HG02884 (cell line): ENCODE measurements at regions not wholly inside any gene's neighbourhood (a gene's known extent, or its start where the extent isn't known, plus 50 kb on each side); places are given as distances from the start of the nearest gene placed in this dataset.
"Not testable (repeated sequence)": the region's sequence is repeated elsewhere in the genome, so short reads cannot be mapped to it uniquely, and the experiment has no call there.

Source experiments
- ATAC-seq: cut with Tn5 transposase; IDR thresholded peaks from one replicate; pipeline ENCODE4 v1.9.1; 2021; ENCODE audit warnings: mild to moderate bottlenecking, moderate library complexity; ENCODE audit not compliant: unreplicated experiment

DNA sequence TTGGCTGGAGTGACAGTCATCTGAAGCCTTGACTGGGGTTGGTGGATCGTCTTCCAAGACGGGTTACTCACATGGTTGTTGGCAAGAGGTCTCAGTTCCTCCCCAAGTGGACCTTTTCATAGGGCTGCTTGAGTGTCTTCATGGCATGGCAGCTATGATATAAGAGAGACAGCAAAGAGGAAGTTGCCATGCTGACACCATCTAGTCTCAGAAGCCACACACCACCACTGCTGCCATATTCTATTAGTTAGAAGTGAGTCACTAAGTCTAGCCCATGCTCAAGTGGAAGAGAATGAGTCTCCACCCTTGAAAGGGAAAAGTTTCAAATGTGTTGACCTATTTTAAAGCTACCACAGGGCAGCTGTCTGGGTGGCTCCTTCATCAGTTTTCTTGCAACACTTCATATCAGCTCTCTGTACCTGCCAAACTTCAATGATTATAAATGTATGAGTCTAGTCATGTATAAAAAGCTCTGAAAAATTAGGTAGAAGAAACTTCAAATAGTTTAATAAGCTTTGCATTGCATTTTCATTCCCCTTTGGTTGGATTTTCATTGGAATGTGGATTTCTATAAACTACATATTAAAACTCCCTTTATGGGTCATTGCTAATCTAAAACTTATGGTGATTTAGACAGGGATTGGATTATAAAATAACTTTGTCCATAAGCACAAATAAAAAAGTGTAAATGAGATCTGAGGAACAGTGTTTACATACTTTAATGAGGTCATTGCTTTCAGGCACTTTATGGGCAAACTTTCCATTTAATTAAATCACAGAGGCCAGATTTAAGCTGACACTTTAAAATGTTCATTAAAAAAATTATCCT is 68.0 kb upstream of the ATXN3L start:
- no peak for ATAC-seq

GRCh38 chrX:13386636-13387035 is 66.8 kb upstream of the ATXN3L start:
- no peak for ATAC-seq

DNA sequence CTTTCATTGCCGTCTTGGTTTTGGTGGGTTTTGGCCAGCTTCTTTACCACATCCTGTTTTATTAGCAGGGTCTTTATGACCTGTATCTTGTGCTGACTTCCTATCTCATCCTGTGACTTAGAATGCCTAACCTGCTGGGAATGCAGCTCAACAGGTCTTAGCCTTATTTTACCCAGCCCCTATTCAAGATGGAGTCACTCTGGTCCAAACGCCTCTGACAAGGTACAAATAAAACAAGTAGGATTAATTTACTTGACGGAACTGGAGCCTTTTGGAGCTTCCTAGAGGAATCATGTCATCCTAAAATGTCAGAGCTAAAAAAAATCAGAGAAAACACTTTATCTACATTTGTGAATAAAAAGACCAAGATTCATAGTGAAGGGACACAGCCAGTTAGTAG is 66.2 kb upstream of the ATXN3L start:
- ATAC-seq = no peak

GRCh38 chrX:13383907-13384306 is 64.1 kb upstream of the ATXN3L start:
- no peak for ATAC-seq

DNA sequence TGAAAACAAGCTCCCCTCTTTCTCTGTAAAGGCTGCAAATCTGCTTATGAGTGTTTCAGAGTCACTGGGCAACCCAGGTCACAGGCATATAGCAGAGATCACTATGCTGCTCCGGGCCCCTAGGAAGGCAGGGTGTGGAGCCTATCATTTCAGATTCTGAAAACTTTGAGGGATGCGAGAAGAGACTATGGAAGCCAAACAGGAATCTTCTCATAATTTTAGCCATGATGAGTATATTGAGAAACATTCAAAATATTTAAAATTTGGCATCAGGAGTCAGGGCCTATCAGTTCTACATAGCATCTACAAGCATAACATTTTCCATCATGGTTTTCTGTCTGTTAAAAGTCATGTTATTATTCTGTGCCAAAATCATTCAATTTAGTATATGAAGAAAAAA is 61.7 kb upstream of the ATXN3L start:
- ATAC-seq = no peak

GRCh38 chrX:13380211-13380610 is 60.4 kb upstream of the ATXN3L start:
- no peak for ATAC-seq

- ATAC-seq = not testable (repeated sequence)
Observed at GRCh38 chrX:13378562-13379518, 59.0 kb upstream of the ATXN3L start.

- no peak for ATAC-seq
Observed at GRCh38 chrX:13377550-13377934, 57.7 kb upstream of the ATXN3L start.

DNA sequence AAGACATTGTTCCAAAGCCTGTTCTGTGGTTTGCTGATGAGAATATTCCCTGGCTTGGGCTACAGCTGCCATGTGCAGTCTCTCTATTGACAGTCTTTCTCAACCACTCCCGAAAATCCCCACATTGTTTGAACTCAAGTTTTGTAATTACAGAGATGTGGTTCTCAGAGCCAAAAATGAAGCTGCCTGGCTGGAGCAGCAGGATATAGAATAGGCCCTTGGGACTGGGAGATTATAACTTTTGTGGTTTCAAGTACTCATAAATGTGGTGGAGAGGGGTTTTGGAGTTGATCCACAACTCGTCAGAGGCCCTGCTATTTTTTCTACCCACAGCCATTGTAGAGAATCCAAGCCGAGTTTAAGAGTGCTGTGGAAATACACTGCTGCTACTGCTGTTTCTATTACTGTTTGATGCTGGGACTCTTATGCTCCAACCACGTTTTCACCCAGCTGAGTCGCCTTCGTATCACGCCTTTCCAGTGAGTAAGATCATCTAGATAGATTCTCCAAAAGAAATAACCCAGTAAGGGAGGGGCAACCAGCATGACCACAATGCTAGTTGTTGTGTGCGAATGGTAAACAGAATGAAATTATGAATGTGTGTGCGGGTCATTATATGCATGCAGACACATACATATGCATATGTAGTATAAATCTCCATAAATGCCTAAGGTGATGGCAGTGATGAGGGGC is 57.1 kb upstream of the ATXN3L start:
- ATAC-seq = no peak

- ATAC-seq = not testable (repeated sequence)
Observed at GRCh38 chrX:13375596-13375995, 55.7 kb upstream of the ATXN3L start.

- ATAC-seq = no peak
Observed at GRCh38 chrX:13374364-13374763, 54.5 kb upstream of the ATXN3L start.

DNA sequence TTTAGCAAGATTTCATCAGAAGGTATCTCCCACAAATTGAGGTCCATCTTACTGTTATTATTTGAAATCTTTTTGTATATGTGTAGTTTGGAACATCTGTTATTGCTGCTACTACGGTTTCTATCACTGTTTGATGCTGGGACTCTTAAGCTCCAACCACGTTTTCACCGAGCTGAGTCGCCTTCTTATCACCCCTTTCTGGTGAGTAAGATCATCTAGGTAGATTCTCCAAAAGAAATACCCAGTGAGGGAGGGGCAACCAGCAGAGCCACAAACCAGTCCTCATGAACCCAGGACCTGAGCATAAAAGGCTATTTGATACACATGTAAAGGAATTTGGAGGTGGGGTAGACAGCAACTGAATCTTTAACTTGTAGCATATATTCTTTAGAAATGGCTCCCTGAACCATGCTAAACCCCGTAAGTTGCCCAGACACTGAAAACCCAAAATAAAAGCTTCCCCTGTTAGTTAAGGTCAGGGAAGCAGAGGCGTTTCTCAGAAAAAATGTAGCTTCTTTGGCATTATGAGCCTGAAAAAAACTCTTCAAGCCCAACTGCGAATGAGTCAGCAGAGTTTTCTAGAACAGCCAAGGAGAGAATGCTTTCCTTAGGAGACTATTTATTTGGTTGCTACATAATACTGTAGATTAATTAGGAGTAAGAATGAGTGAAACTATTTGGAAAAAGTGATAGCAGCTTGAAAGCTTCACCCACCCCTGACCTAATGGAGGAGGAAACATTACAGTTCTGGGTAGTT is 53.8 kb upstream of the ATXN3L start:
- no peak for ATAC-seq

DNA sequence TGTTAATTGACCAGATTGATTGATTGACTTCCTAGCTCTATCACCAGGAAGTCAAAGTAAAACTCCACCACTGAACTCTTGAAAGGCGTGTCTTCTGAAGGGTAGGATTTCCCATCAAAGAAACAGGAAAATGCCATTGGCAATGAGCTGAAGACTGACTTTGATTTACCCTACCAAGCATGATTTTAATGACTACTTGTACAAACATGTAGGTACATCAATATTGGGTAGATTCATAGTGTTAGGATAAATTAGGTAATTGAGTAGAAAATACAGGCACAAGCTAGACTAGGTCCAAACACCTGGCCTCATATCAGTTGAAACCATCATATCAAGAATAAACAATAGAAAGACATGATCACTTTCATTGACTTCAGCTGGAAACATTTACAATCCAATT is 53.2 kb upstream of the ATXN3L start:
- ATAC-seq = no peak

DNA sequence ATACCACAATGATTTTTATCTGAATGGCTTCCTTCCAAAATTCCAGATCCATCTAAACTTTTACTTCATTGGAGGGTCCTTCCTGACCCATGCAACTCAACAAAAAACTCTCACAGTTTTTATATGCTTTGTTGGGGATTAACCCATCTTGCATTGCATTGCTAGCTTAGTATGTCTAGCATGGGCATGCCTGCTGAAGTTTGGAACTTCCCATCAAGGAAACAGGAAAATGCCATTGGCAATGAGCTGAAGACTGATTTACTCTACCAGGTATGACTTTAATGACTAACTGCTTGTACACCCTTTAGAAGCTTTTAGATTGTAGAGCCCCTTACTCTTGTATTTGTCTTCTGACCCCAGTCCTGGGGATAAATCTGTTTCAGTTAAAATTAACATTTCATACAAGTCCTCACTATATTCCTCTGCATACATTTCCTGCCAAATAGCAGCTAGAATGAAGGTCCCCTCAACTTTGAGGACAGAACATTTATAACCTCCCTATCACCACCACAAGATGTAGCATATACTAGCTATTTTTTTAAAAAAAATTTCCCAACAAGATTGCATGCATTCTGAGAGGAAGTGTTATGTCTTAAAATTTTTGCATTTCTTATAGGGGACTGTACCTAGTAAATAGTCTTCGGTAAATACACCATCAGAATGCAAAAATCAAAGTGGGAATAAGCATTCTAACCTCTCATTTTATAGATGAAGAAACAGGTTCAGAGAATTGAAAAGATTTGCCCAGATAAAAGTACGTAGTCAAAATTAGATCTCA is 52.5 kb upstream of the ATXN3L start:
- ATAC-seq = no peak

GRCh38 chrX:13371186-13371585 is 51.3 kb upstream of the ATXN3L start:
- ATAC-seq = no peak

DNA sequence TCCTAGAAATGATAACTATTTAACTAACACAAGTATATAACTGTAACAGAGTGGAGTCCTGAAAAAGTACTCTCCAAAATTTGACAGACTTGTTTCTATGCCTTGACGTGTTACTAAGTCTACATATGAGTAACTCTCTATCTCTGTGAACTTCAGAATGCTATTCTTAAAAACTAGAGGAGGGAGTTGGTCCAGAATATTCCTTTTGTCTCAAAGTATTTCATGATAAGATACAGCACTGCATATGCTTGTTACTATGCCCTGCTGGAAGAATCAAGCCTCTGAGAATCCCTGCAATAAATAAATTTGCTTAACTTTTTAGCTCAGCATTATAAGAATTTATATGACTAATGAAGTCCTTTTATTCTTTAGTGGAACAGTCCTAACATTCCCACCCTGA is 50.9 kb upstream of the ATXN3L start:
- ATAC-seq = no peak
